ENCODE measurements at regions not wholly inside any gene's neighbourhood (a gene's known extent, or its start where the extent isn't known, plus 50 kb on each side); places are given as distances from the start of the nearest gene placed in this dataset.

DNA sequence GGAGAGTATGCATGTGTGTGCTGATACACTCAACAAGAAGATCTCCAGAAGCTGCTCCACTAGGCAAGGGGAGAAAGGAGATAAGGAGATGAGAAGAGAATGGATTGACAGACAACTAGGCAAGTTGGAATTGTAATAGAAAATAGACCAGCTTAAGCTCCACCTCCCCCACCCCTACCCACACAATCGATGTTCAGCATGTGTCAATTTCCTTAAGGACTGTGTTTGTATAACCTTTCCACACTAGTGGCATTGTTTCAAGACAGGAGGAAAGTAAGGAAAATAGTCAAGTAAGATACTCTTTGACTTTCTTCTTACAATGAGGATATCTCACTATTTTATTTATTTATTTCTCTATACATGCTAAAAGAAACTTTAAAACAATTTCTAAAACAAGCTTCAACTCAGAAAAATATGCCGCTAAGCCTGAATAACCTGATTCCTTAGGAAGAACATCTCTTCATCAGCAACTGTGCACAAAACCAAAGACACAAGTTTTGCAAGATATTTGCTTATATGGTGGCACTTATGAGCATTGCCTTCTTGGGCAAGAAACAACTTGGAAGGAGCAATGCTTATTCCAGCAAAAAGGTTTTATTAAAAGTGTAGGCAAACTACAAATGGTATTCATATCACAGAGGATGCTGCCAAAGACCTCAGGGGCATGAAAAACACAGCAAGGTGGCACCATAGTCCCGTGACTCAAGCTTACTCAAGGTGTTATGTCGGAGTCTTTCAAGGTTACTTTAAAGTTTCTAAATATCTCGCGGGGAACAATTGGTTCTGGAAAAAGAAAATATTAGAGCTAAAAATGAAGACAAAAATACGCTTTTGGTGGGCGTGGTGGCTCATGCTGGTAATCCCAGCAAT, 249.1 kb downstream of the COL12A1 start:
- no peak for FAIRE-seq
- DNase-seq (ENCODE audit: insufficient read length, low spot score), result no peak

- DNase-seq (ENCODE audit: insufficient read length, low spot score), result no peak
- no peak for FAIRE-seq
These were observed 252.1 kb downstream of the COL12A1 start for GRCh38 chr6:74953708-74954107.

DNA sequence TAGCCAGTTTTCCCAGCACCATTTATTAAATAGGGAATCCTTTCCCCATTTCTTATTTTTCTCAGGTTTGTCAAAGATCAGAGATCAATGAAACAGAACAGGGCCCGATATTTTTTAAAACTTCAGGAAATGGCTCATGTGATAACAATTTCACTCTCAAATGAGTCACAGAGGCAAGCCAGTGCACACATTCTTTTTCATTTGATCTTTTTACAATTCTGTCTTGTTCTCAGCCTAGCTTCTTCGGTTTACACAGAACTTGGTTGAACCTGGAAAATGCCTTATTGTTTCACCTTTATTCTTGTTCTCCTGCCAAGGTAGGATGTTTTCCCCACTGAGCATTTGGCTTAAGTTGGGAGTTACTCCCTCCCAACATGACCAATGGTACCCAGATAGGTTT, 258.9 kb downstream of the COL12A1 start:
- FAIRE-seq, result no peak

DNA sequence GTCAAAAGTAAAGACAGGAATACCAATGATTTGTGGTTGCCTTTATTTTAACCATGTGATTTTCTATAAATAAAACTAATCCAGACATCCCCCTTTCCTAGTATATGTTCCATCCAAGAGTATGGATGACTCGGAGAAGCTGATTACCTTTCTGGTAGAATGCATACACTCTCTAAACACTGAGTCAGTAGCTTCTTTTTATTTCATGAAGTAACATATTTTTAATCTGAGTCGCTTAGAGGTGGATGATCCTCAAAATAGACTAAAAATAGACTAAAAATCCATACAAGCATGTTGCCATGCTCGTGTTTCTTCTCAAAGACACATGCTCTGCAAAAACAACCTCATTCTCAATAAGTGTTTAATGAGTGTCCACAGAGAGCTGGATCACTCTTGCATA, 263.7 kb downstream of the COL12A1 start:
- FAIRE-seq, result no peak

More for the DNA sequence above, 258.9 kb downstream of the COL12A1 start:
- DNase-seq (ENCODE audit: insufficient read length, low spot score), result no peak

GRCh38 chr6:74941424-74941823, 264.4 kb downstream of the COL12A1 start:
- DNase-seq (ENCODE audit: insufficient read length, low spot score) (no peak), FAIRE-seq (no peak)

More for the DNA sequence above, 263.7 kb downstream of the COL12A1 start:
- no peak for DNase-seq (ENCODE audit: insufficient read length, low spot score)

DNA sequence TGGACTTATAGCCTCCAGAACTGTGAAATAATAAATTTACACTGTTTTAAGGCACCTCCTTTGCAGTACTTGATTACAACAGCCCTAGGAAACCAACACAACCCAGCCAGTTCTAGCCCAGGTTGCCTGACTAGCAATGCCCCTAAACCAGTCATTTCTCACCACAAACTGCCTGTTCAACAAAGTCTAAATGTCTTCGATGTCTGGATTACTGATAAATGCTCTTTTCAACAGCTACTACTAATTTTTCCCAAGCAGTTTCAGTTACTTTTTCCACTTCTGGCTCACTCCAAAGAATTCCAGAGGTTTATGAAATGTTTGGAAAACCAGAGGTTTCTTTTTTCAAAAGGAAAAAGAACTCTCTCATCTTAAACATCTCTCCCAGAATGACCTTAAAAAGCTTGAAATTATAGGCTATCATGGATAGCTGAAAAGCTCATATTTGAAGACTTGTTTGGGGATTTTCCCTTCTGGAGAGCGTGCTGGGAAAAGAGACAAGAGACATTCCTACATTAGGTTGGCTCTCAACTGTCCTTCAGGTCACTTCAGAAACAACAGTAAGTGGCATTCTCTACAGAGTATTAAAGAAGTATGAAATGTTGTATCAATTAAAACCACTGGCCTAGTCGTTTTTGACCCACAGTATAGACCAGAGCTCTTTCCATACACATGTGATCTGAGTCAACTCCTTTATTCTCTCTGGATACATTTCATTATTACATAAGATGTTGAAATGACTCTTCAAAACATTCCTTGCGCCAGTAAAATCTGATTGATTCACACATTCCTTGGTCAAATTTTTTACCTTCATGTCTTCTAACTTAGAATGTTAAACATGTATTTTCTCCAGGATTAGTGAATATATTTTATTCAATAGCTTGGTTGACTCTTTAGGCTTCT, 265.9 kb downstream of the COL12A1 start:
- no peak for DNase-seq (ENCODE audit: insufficient read length, low spot score)
- no peak for FAIRE-seq

GRCh38 chr6:74939151-74939708, 266.6 kb downstream of the COL12A1 start:
- DNase-seq (ENCODE audit: insufficient read length, low spot score), result peak; percentile 17

DNA sequence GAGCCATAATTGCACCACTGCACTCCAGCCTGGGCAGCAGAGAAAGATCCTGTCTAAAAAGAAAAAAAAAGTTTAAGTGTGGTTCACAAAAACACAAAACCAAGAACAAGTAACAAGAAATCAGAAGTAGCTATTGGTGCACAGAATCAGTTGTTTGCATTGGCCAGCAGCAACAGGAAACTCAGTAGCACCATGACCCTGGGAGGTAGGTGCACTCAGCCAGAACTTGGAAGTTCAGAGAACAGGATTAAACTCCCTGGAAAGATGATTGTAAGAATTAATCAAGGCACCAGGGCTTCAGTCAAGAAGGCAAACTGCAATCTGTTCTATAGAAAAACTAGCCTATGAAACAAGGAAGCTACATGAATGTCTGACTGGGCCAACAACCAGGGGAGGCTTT, 267.9 kb downstream of the COL12A1 start:
- DNase-seq (ENCODE audit: insufficient read length, low spot score) (no peak), FAIRE-seq (no peak)

More at GRCh38 chr6:74939151-74939708, 266.6 kb downstream of the COL12A1 start:
- peak; percentile 23 for FAIRE-seq

DNA sequence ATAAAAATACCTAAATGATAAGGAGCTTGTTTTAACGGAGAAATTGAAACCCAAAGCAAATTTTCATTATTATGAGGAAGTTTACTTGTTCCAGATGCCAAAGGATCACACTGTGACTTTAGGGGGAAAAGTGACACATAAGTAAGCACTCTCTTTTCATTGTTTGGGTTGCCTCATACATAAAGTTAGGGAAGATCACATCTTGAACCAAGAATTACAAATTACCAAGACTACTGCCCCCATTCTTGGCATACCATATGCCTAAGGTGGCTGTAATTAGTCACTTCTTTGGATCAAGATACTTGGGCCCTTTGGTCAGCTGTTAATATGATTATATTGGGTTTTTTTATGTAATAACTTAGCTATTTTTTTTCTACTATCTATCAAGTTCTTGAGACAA, 269.0 kb downstream of the COL12A1 start:
- DNase-seq (ENCODE audit: insufficient read length, low spot score) (no peak), FAIRE-seq (no peak)

DNA sequence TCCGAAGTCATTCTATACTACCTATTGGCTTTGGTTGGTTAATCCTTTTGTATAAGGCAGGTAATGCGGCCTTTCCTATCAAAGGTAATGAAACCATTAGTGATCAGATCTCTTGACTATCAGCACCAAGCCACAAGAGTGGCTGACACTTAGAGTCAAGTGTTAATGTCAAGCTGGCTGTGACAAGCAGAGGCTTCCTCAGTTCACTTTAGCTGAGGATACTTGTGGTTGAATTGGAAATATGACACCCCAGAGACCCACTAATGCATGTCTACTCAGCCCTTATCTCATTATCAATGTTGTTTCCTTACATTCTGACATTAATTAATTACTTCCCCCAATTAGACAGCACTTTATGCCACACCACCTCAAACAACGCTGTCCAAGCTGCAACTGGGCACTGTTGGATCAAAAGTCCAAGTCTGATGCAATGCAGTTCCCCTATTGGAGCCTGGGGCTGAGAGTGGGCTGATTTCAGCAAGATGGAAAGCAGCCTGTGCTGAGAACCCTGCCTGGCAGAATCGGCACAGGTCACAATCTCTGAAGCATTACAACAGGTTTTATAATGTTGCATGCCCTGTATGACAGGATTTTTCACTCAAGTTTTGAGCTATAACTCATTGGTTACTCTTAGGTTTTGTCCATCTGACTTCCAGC, 273.5 kb downstream of the COL12A1 start:
- FAIRE-seq, result no peak
- no peak for DNase-seq (ENCODE audit: insufficient read length, low spot score)

- FAIRE-seq, result peak; percentile 23
- no peak for DNase-seq (ENCODE audit: insufficient read length, low spot score)
These were observed 274.3 kb downstream of the COL12A1 start for GRCh38 chr6:74931558-74931957.

- no peak for FAIRE-seq
- no peak for DNase-seq (ENCODE audit: insufficient read length, low spot score)
These were observed 277.6 kb downstream of the COL12A1 start for GRCh38 chr6:74928203-74928602.

GRCh38 chr6:74927299-74927698, 278.6 kb downstream of the COL12A1 start:
- no peak for DNase-seq (ENCODE audit: insufficient read length, low spot score)
- no peak for FAIRE-seq

GRCh38 chr6:74925683-74926082, 280.2 kb downstream of the COL12A1 start:
- DNase-seq (ENCODE audit: insufficient read length, low spot score) (no peak), FAIRE-seq (no peak)

GRCh38 chr6:74914888-74915287, 291.0 kb downstream of the COL12A1 start:
- no peak for DNase-seq (ENCODE audit: insufficient read length, low spot score)
- FAIRE-seq, result no peak

DNA sequence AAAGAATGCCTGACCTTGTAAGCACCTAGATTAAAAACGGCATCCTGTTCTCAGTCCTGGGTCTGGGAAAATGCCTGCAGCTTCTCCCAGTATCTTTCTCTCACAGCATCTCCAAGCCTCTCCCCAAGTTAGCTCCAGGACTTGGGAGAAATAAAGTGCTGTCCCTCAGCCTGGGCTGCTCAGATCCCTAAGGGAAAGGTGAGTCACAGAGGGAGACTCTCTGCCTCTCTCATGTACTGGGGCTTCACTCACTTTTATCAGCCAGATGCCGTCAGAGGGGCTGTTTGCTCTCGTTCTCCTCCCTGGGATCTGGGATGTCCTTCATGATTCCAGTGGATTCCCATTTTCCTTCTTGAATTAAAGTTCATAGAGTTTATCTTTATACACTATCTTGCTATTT, 293.6 kb downstream of the COL12A1 start:
- FAIRE-seq (no peak), DNase-seq (ENCODE audit: insufficient read length, low spot score) (no peak)

DNA sequence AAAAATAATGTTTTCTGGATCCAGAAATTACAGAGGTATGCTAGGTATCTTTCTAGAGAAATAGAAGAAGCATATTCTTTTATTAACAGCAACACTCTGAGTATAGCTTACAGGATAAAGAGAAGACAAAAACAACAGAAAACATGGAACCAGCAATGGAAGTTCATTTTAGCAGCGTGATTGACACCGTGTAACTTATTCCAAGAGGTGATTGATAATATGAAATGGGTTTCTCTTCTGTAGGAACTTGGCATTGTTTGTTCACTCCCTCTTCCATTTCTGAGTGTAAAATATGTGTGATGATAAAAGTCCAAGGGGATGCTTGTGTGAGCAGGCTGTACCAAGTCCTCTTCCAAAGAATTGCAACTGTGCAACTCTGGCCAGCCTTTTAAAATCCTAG, 303.0 kb downstream of the COL12A1 start:
- no peak for DNase-seq (ENCODE audit: insufficient read length, low spot score)
- FAIRE-seq, result no peak

DNA sequence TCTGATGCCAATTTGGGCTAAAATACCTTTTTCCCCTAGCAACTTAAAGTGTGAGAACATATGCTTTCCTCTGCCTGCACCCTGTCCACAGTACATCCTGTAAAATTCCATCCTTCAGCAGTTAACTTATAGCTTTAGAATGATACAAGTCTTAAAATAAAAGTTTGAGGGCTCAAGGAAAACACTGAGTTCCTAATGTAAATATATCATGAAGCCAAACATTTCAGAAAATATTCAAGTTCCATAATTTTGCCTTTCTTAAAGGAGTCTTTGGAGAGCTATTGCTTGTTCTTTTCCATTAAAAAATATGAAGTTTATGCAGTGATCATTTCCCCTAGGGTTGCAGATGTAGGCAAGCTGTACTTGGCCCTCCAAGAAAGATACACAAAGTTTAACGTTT, 303.8 kb downstream of the COL12A1 start:
- DNase-seq (ENCODE audit: insufficient read length, low spot score) (no peak), FAIRE-seq (no peak)

DNA sequence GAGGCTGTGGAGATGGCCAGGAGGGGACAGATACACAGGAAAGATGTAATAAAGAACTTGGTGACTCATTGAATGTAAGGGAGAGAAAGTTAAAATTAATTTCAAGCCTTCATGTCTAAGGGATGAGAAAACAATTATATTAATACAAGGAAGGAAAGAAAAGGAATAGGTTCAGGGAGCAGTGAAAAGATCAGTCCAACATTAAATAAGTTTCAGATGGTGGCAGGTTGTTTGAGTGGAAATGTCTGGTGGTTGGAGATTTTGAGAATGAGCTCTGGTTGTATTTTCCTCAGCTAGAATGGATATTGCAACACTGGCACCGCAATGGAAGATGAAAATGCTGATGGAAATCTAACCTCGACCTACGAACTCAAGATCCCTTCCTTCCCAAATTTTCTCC, 304.3 kb downstream of the COL12A1 start:
- FAIRE-seq (no peak), DNase-seq (ENCODE audit: insufficient read length, low spot score) (no peak)

DNA sequence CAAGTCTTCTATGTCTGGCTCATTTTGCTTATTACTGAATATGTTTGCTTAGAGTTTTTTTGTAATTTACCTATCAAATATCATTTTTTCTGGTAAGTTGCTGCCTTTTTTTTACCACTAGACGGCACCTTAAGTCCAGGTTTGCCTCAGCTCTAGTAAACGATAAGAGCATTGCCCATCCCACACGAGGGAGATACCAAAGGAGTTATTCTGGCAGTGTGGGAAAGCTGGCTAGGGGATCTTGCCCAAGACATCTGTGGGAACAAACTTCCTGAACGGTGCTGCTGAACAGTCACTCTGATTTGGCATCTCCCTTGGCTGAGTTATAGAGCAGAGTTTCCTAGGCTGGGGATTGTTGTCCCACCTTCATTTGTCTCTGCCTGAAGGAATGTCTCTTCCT, 306.4 kb downstream of the COL12A1 start:
- no peak for FAIRE-seq

GRCh38 chr6:74892091-74892490, 313.8 kb downstream of the COL12A1 start:
- FAIRE-seq (no peak), DNase-seq (ENCODE audit: insufficient read length, low spot score) (no peak)

More for the DNA sequence above, 306.4 kb downstream of the COL12A1 start:
- no peak for DNase-seq (ENCODE audit: insufficient read length, low spot score)

Data from HTR-8/SVneo (cell line).